ENCODE measurements at regions not wholly inside any gene's neighbourhood (a gene's known extent, or its start where the extent isn't known, plus 50 kb on each side); places are given as distances from the start of the nearest gene placed in this dataset.

GRCh38 chr2:215705771-215706361 lies 270.0 kb upstream of the FN1 start:
- H3K4me3 ChIP-seq (ENCODE audit: extremely low read depth in 1 of 4, insufficient read depth in 2 of 4, low read depth in 3 of 4, low read length in 4 of 4), result no peak overlapping the region
- no peak overlapping the region for H3K23ac ChIP-seq (ENCODE audit: insufficient read length)
- FAIRE-seq, result no peak
- no peak overlapping the region for H3K18ac ChIP-seq (ENCODE audit: extremely low read depth, low read length)
- H2BK5ac ChIP-seq (ENCODE audit: low read depth, low read length), result no peak overlapping the region
- no peak overlapping the region for H2BK15ac ChIP-seq (ENCODE audit: low read length)
- no peak overlapping the region for H3K27ac ChIP-seq (ENCODE audit: low read depth, low read length)
- no peaks in the 10 kb centered on the region for H3K27me3 ChIP-seq (replicated peaks in 1 of 4; ENCODE audit: control insufficient read depth in 3 of 4, extremely low read depth in 1 of 4, insufficient read depth in 3 of 4, low read length in 3 of 4)
- H2BK20ac ChIP-seq (ENCODE audit: low read length), result no peak overlapping the region
- no peak for DNase-seq (ENCODE audit: low read depth in 1 of 2, low spot score in 2 of 2)
- no peak overlapping the region for H4K91ac ChIP-seq (replicated peaks; ENCODE audit: insufficient read length, low read length)
- CTCF ChIA-PET (ENCODE audit: partially characterized antibody), result no interaction called here
- H3K4ac ChIP-seq (replicated peaks; ENCODE audit: insufficient read length, low read depth, low read length), result no peak overlapping the region
- no peaks in the 10 kb centered on the region; a peak in 1 of 4 replicates for H3K9me3 ChIP-seq (ENCODE audit: insufficient read depth in 2 of 2, low read depth in 1 of 2, low read length in 1 of 2)
- WGBS, 2 experiments (ENCODE audit: extremely low coverage in 1 of 2, insufficient coverage in 1 of 2, insufficient read length in 1 of 2, insufficient replicate concordance in 2 of 2, low coverage in 1 of 2, low lambda C conversion rate in 2 of 2, missing lambda C conversion rate in 1 of 2), result 95% methylated on average over 2 of the region's 2 CpGs; no CpG with 5 or more reads in 1 of the 2 experiments
- H3K9ac ChIP-seq (replicated peaks in 1 of 4; ENCODE audit: extremely low read depth in 1 of 4, low read depth in 3 of 4, low read length in 3 of 4), result no peak overlapping the region
- H3K14ac ChIP-seq (ENCODE audit: insufficient read length), result no peak overlapping the region
- H3K56ac ChIP-seq (replicated peaks; ENCODE audit: insufficient read length, low read depth, low read length), result no peak overlapping the region
- H4K8ac ChIP-seq (ENCODE audit: extremely low read depth, insufficient read depth, low read length), result no peak overlapping the region
- no peaks in the 10 kb centered on the region for H3K79me2 ChIP-seq (ENCODE audit: control insufficient read depth in 1 of 2, insufficient read depth in 2 of 2, low read length in 2 of 2)
- POLR2A ChIA-PET (ENCODE audit: partially characterized antibody), result no interaction called here
- H4K5ac ChIP-seq (ENCODE audit: insufficient read length, low read depth, low read length), result no peak overlapping the region
- no peaks in the 10 kb centered on the region for H3K79me1 ChIP-seq (ENCODE audit: low read depth, low read length)
- no peak overlapping the region for H2AK5ac ChIP-seq (ENCODE audit: low read depth, low read length)
- H3K23me2 ChIP-seq (ENCODE audit: low read depth, low read length), result no peaks in the 10 kb centered on the region; the same call in 1 of the 2 replicates
- no peaks in the 10 kb centered on the region for H4K20me1 ChIP-seq (replicated peaks in 1 of 2; ENCODE audit: control insufficient read depth in 1 of 2, insufficient read depth in 2 of 2, low read length in 2 of 2)
- H3K4me1 ChIP-seq (replicated peaks in 1 of 4; ENCODE audit: control insufficient read depth in 3 of 4, insufficient read depth in 4 of 4, low read length in 3 of 4), result no peaks in the 10 kb centered on the region
- no peak overlapping the region for H2AFZ ChIP-seq (ENCODE audit: low read length)
- TF ChIP-seq, protein P1, sequence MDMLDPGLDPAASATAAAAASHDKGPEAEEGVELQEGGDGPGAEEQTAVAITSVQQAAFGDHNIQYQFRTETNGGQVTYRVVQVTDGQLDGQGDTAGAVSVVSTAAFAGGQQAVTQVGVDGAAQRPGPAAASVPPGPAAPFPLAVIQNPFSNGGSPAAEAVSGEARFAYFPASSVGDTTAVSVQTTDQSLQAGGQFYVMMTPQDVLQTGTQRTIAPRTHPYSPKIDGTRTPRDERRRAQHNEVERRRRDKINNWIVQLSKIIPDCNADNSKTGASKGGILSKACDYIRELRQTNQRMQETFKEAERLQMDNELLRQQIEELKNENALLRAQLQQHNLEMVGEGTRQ (IDR thresholded peaks at IDR 0.05; ENCODE audit: low read length), result no peak
- TF ChIP-seq TAF7 (optimal IDR thresholded peaks at IDR 0.05; ENCODE audit: borderline replicate concordance, low read depth, low read length) (no peak), GTF2F1 (IDR thresholded peaks at IDR 0.05; ENCODE audit: borderline replicate concordance, low read depth, low read length) (no peak), EGR1 (IDR thresholded peaks at IDR 0.05; ENCODE audit: borderline replicate concordance, low read depth, low read length) (no peak), POLR2A (IDR thresholded peaks at IDR 0.05; ENCODE audit: control extremely low read depth in 1 of 2, low read depth in 2 of 2, low read length in 2 of 2) (no peak), CREB1 (IDR thresholded peaks at IDR 0.05) (no peak), BRCA1 (IDR thresholded peaks at IDR 0.05; ENCODE audit: low read depth, low read length) (no peak), HDAC6 (IDR thresholded peaks at IDR 0.05; ENCODE audit: low read depth, low read length) (no peak)
- no peak overlapping the region for H3K4me2 ChIP-seq (ENCODE audit: insufficient read depth in 1 of 2, low read depth in 2 of 2, low read length in 2 of 2)
- no peak overlapping the region for H2BK12ac ChIP-seq (ENCODE audit: low read depth, low read length)
- no peak overlapping the region for H2BK120ac ChIP-seq (replicated peaks; ENCODE audit: low read depth, low read length)
- H3K36me3 ChIP-seq (ENCODE audit: control insufficient read depth in 2 of 4, insufficient read depth in 4 of 4, low read length in 3 of 4), result no peaks in the 10 kb centered on the region

Measured in H1 (cell line).